ENCODE measurements at regions not wholly inside any gene's neighbourhood (a gene's known extent, or its start where the extent isn't known, plus 50 kb on each side); places are given as distances from the start of the nearest gene placed in this dataset.

- no peak overlapping the region for H3K27ac ChIP-seq
- no peaks in the 10 kb centered on the region for H3K36me3 ChIP-seq (ENCODE audit: low read depth, missing control alignments)
- TF ChIP-seq, protein P1, sequence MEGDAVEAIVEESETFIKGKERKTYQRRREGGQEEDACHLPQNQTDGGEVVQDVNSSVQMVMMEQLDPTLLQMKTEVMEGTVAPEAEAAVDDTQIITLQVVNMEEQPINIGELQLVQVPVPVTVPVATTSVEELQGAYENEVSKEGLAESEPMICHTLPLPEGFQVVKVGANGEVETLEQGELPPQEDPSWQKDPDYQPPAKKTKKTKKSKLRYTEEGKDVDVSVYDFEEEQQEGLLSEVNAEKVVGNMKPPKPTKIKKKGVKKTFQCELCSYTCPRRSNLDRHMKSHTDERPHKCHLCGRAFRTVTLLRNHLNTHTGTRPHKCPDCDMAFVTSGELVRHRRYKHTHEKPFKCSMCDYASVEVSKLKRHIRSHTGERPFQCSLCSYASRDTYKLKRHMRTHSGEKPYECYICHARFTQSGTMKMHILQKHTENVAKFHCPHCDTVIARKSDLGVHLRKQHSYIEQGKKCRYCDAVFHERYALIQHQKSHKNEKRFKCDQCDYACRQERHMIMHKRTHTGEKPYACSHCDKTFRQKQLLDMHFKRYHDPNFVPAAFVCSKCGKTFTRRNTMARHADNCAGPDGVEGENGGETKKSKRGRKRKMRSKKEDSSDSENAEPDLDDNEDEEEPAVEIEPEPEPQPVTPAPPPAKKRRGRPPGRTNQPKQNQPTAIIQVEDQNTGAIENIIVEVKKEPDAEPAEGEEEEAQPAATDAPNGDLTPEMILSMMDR (IDR thresholded peaks at IDR 0.05): no peak
- TF ChIP-seq POLR2A (IDR thresholded peaks at IDR 0.05): no peak
- no peak overlapping the region for H3K4me3 ChIP-seq
- WGBS, 2 donors: 75 to 79% methylated on average over 5 of the region's 5 CpGs
- no peaks in the 10 kb centered on the region for H3K9me3 ChIP-seq
- intact Hi-C loops (cut with DNase I; ENCODE audit: low total_unique reads): no loop called here
- H3K27me3 ChIP-seq: no peaks in the 10 kb centered on the region
- DNase-seq: peak; percentile 16
- no peaks in the 10 kb centered on the region for H3K4me1 ChIP-seq
Observed at GRCh38 chr6:104162036-104162669, 697.6 kb downstream of the HACE1 start.

- no peak for DNase-seq
- H3K4me3 ChIP-seq: no peak overlapping the region
- no peak overlapping the region for H3K27ac ChIP-seq
- intact Hi-C loops (cut with DNase I; ENCODE audit: low total_unique reads): no loop called here
- H3K36me3 ChIP-seq (ENCODE audit: low read depth, missing control alignments): no peaks in the 10 kb centered on the region
- H3K27me3 ChIP-seq: no peaks in the 10 kb centered on the region
- WGBS, 2 donors: 88 to 91% methylated on average over 2 of the region's 2 CpGs
- TF ChIP-seq, protein P1 (IDR thresholded peaks at IDR 0.05): no peak
- TF ChIP-seq POLR2A (IDR thresholded peaks at IDR 0.05): no peak
- no peaks in the 10 kb centered on the region for H3K9me3 ChIP-seq
- H3K4me1 ChIP-seq: no peaks in the 10 kb centered on the region
Observed at GRCh38 chr6:104159045-104159618, 700.6 kb downstream of the HACE1 start.

DNA sequence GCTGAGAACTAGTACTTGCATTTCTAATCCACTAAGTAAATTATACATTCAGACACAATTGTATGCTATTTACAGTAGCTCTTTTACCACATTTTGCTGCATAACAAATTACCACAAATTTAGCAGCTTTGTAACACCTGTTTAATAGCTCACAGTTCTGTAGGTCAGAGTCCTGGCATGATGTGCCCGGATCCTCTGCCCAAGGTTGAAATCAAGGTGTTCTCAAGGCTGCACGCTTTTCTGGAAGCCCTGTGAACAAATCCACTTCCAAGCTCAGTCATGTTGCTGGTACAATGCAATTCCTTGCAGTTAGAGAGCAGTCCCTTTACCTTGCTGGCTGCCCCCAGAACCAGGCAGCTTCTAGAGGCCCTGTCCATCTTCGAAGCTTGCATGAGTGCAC, 716.0 kb downstream of the HACE1 start:
- intact Hi-C loops (cut with DNase I; ENCODE audit: low total_unique reads): no loop called here
- no peaks in the 10 kb centered on the region for H3K36me3 ChIP-seq (ENCODE audit: low read depth, missing control alignments)
- no peak for TF ChIP-seq POLR2A (IDR thresholded peaks at IDR 0.05)
- TF ChIP-seq, protein P1 (IDR thresholded peaks at IDR 0.05): no peak

GRCh38 chr6:104134876-104135275, 724.8 kb downstream of the HACE1 start:
- no peak for DNase-seq
- no peak overlapping the region for H3K4me3 ChIP-seq
- H3K9me3 ChIP-seq: no peaks in the 10 kb centered on the region
- 82 to 93% methylated on average over 1 of the region's 1 CpG for WGBS, 2 donors
- no peaks in the 10 kb centered on the region for H3K4me1 ChIP-seq
- intact Hi-C loops (cut with DNase I; ENCODE audit: low total_unique reads): no loop called here
- TF ChIP-seq, protein P1 (IDR thresholded peaks at IDR 0.05): no peak
- TF ChIP-seq POLR2A (IDR thresholded peaks at IDR 0.05): no peak
- no peaks in the 10 kb centered on the region for H3K27me3 ChIP-seq
- H3K36me3 ChIP-seq (ENCODE audit: low read depth, missing control alignments): no peaks in the 10 kb centered on the region
- no peak overlapping the region for H3K27ac ChIP-seq

More for the DNA sequence above, 716.0 kb downstream of the HACE1 start:
- no peak overlapping the region for H3K27ac ChIP-seq
- WGBS, 2 donors: 85 to 90% methylated on average over 3 of the region's 3 CpGs
- no peaks in the 10 kb centered on the region for H3K27me3 ChIP-seq
- H3K9me3 ChIP-seq: no peaks in the 10 kb centered on the region
- H3K4me1 ChIP-seq: no peaks in the 10 kb centered on the region
- no peak for DNase-seq
- no peak overlapping the region for H3K4me3 ChIP-seq

- intact Hi-C loops (cut with DNase I; ENCODE audit: low total_unique reads): no loop called here
- H3K4me3 ChIP-seq: no peak overlapping the region
- H3K27me3 ChIP-seq: no peaks in the 10 kb centered on the region
- no peaks in the 10 kb centered on the region for H3K4me1 ChIP-seq
- no peak overlapping the region for H3K27ac ChIP-seq
- H3K36me3 ChIP-seq (ENCODE audit: low read depth, missing control alignments): no peaks in the 10 kb centered on the region
- DNase-seq: no peak
- H3K9me3 ChIP-seq: no peaks in the 10 kb centered on the region
- TF ChIP-seq, protein P1 (IDR thresholded peaks at IDR 0.05): no peak
- no peak for TF ChIP-seq POLR2A (IDR thresholded peaks at IDR 0.05)
Observed at GRCh38 chr6:104130343-104130742, 729.4 kb downstream of the HACE1 start.

All from testis (tissue), 2 donors.